Gastrocnemius medialis (tissue), 4 donors: ENCODE measurements at regions not wholly inside any gene's neighbourhood (a gene's known extent, or its start where the extent isn't known, plus 50 kb on each side); places are given as distances from the start of the nearest gene placed in this dataset.
"Not testable (repeated sequence)": the region's sequence is repeated elsewhere in the genome, so short reads cannot be mapped to it uniquely, and the experiment has no call there.

Experiments used
- ATAC-seq, 2 donors: fragments of 150-250 bp; one replicate each; pipeline ENCODE4 v1.9.1; 2016
- DNase-seq, 2 donors: peaks; one replicate each; pipeline ENCODE4 v3.0.0-alpha.2; 2019
- H3K27ac ChIP-seq, 4 donors: fragments of 200-600 bp; sonication (generic); 1 replicate in 1 of 4; 2 replicates in 3 of 4; pipeline ENCODE4 v1.5.1; 2016 to 2018; ENCODE audit warnings: mild to moderate bottlenecking in 2 of 4, moderate library complexity in 1 of 4
- H3K27me3 ChIP-seq, 3 donors: fragments of 200-600 bp; sonication (generic) in 2 of 3; 1 replicate in 1 of 3; 2 replicates in 2 of 3; pipeline versions ENCODE4 v1.5.1 to v1.6.0; 2016 to 2019; ENCODE audit warnings: mild to moderate bottlenecking in 1 of 3, moderate library complexity in 1 of 3
- H3K36me3 ChIP-seq, 2 donors: fragments of 200-600 bp; sonication (generic) in 1 of 2; one replicate each; pipeline ENCODE4 v1.5.1; 2017 to 2018
- H3K4me1 ChIP-seq, 2 donors: fragments of 200-600 bp; sonication (generic) in 1 of 2; one replicate each; pipeline ENCODE4 v1.5.1; 2016 to 2017; ENCODE audit warnings: mild to moderate bottlenecking in 2 of 2
- H3K4me3 ChIP-seq, 4 donors: fragments of 200-600 bp; sonication (generic) in 3 of 4; 1 replicate in 1 of 4; 2 replicates in 3 of 4; pipeline ENCODE4 v1.5.1; 2016 to 2019; ENCODE audit warnings: mild to moderate bottlenecking in 2 of 4
- H3K9me3 ChIP-seq, 3 donors: fragments of 200-600 bp; sonication (generic) in 2 of 3; 1 replicate in 1 of 3; 2 replicates in 2 of 3; pipeline ENCODE4 v1.5.1; 2016 to 2019
- POLR2A ChIP-seq, 2 donors: fragments of 450-650 bp; IDR thresholded peaks; one replicate each; pipeline ENCODE4 v1.6.1; 2017; ENCODE audit warnings: antibody characterized with exemption in 2 of 2, mild to moderate bottlenecking in 2 of 2, moderate library complexity in 2 of 2
- in situ Hi-C, 4 donors: fragments of 200-750 bp; cut with MboI; loops; one replicate each; pipeline versions ENCODE4 v1.15.0 to v1.8.0; 2017; ENCODE audit warnings: low sequenced_read_pairs in 4 of 4
- intact Hi-C: fragments of 100-400 bp; cut with DNase I; formaldehyde crosslinking; loops from one replicate; pipeline ENCODE4 v1.15.1; 2023; ENCODE audit warnings: low total_unique reads
- TF ChIP-seq, protein P1 (sequence below), 5 experiments: fragments of 450-650 bp in 3 of 5; fragments of 200-600 bp in 2 of 5; sonication (generic) in 2 of 5; IDR thresholded peaks in 4 of 5; conservative IDR thresholded peaks in 1 of 5; 1 replicate in 4 of 5; 2 replicates in 1 of 5; pipeline ENCODE4 v1.5.1; 2016 to 2019; ENCODE audit warnings: antibody characterized with exemption in 5 of 5, mild to moderate bottlenecking in 3 of 5, moderate library complexity in 3 of 5

DNA sequence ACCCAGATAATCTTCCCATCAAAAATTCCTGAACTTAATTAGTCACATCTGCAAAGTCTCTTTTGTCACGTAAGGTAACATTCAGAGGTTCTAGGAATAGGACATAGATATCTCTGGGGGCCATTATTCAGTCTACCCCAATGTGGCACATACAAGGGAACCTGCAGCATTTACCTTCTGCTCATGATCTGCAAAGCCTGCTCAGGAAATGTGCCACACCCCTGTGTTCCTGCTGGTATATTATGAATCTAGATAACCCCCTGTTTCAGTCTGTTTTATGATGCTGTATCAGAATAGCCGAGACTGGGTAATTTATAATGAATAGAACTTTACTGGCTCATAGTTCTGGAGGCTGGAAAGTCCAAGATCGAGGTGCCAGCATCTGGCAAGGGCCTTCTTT is 103.5 kb downstream of the ARL4C start:
- Histone ChIP-seq H3K27me3 (no peaks in the 10 kb centered on the region), H3K36me3 (no peaks in the 10 kb centered on the region), H3K4me3 (no peak overlapping the region), H3K4me1 (no peaks in the 10 kb centered on the region), H3K9me3 (no peaks in the 10 kb centered on the region), H3K27ac (no peak overlapping the region)
- in situ Hi-C loops (no loop called here), intact Hi-C loops (no loop called here)
- no peak for TF ChIP-seq POLR2A (IDR thresholded peaks at IDR 0.05)
- TF ChIP-seq, protein P1, sequence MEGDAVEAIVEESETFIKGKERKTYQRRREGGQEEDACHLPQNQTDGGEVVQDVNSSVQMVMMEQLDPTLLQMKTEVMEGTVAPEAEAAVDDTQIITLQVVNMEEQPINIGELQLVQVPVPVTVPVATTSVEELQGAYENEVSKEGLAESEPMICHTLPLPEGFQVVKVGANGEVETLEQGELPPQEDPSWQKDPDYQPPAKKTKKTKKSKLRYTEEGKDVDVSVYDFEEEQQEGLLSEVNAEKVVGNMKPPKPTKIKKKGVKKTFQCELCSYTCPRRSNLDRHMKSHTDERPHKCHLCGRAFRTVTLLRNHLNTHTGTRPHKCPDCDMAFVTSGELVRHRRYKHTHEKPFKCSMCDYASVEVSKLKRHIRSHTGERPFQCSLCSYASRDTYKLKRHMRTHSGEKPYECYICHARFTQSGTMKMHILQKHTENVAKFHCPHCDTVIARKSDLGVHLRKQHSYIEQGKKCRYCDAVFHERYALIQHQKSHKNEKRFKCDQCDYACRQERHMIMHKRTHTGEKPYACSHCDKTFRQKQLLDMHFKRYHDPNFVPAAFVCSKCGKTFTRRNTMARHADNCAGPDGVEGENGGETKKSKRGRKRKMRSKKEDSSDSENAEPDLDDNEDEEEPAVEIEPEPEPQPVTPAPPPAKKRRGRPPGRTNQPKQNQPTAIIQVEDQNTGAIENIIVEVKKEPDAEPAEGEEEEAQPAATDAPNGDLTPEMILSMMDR (IDR thresholded peaks at IDR 0.05 in 4 of 5, conservative IDR thresholded peaks at IDR 0.05 in 1 of 5), result no peak
- ATAC-seq, result no peak
- DNase-seq, result no peak

DNA sequence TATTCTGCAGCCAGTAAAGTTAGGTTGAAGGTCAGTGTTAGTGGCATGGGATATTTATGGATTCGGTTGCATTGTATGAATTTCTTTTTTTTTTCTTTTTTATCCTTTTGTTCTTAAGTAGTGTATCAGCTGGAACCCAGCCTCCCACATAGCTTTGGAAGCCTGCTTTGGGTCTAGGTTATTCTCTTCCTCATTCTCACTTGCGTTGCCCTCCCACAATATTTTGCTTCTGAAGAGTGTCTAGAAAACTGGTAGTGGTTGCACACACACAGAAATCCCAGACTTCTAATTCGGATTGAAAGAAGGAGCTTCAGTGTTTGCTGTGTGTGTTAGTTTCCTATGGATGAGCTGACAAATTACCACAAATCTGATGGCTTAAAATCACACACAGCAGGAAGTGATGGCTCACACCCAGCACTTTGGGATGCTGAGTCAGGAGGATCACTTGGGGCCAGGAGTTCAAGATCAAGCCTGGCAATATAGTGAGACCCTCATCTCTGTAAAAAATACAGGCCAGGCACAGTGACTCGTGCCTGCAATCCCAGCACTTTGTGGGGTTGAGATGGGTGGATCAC is 104.8 kb downstream of the ARL4C start:
- intact Hi-C loops (no loop called here), in situ Hi-C loops (no loop called here)
- TF ChIP-seq POLR2A (IDR thresholded peaks at IDR 0.05), result no peak
- TF ChIP-seq, protein P1 (IDR thresholded peaks at IDR 0.05 in 4 of 5, conservative IDR thresholded peaks at IDR 0.05 in 1 of 5), result no peak
- Histone ChIP-seq H3K27me3 (no peaks in the 10 kb centered on the region), H3K36me3 (no peaks in the 10 kb centered on the region), H3K4me1 (no peaks in the 10 kb centered on the region), H3K27ac (no peak overlapping the region), H3K9me3 (no peaks in the 10 kb centered on the region), H3K4me3 (no peak overlapping the region)
- DNase-seq, result no peak
- no peak for ATAC-seq

DNA sequence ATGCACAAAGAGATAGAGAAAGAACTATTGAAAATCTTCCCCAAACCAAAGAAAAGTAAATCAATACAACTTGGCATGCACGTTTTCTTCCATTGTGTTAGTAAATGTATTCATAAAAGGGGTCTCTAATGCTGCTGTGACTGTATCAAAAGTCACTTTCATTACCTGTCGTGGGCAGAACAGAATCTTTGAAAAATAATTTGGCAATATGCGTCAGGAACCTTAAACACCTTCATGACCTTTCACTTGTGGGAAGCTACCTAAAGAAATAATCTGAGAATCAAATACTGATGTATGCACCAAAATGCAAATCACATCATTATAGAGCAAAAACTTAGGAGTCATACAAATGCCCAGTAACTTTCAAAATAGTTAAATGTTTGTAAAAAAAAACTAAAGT is 105.3 kb downstream of the ARL4C start:
- in situ Hi-C loops, result no loop called here
- ATAC-seq, result no peak
- H3K4me3 ChIP-seq, result no peak overlapping the region

DNA sequence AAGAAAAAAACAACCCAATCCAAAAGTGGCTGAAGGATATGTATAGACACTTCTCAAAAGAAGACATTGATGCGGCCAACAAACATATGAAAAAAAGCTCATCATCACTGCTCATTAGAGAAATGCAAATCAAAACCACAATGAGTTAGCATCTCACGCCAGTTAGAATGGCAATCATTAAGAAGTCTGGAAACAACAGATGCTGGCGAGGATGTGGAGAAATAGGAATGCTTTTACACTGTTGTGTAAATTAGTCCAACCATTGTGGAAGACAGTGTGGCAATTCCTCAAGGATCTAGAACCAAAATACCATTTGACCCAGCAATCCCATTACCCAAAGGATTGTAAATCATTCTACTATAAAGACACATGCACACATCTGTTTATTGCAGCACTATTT is 107.2 kb downstream of the ARL4C start:
- intact Hi-C loops, H3K27ac ChIP-seq, H3K4me1 ChIP-seq, DNase-seq, H3K27me3 ChIP-seq, ATAC-seq, H3K4me3 ChIP-seq, in situ Hi-C loops, H3K9me3 ChIP-seq, H3K36me3 ChIP-seq: not testable (repeated sequence)

More for the DNA sequence above, 105.3 kb downstream of the ARL4C start:
- Histone ChIP-seq H3K27me3 (no peaks in the 10 kb centered on the region), H3K4me1 (no peaks in the 10 kb centered on the region), H3K9me3 (no peaks in the 10 kb centered on the region), H3K27ac (no peak overlapping the region), H3K36me3 (no peaks in the 10 kb centered on the region)
- no peak for DNase-seq
- intact Hi-C loops, result no loop called here
- TF ChIP-seq, protein P1 (IDR thresholded peaks at IDR 0.05 in 4 of 5, conservative IDR thresholded peaks at IDR 0.05 in 1 of 5), result no peak
- no peak for TF ChIP-seq POLR2A (IDR thresholded peaks at IDR 0.05)

DNA sequence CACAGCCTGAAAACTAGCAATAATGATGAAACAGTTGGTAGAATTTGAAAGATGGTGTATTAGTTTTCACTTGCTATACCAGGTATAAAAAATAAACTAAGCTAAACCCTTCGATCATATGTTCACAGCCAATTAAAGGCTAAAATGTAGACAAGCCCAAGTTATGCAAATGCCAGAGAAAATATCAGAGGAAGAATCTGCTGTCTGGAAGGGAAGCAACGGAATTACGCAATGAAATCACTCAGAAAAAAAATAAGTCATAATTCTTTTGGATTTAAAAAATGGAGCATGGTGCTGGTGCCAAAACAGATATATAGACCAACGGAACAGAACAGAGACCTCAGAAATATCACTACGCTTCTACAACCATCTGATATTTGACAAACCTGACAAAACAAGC is 108.3 kb downstream of the ARL4C start:
- Histone ChIP-seq H3K36me3 (no peaks in the 10 kb centered on the region), H3K27me3 (no peaks in the 10 kb centered on the region), H3K4me1 (no peaks in the 10 kb centered on the region), H3K27ac (no peak overlapping the region), H3K4me3 (no peak overlapping the region), H3K9me3 (no peaks in the 10 kb centered on the region)
- no peak for DNase-seq
- intact Hi-C loops, result no loop called here
- no peak for TF ChIP-seq POLR2A (IDR thresholded peaks at IDR 0.05)
- TF ChIP-seq, protein P1 (IDR thresholded peaks at IDR 0.05 in 4 of 5, conservative IDR thresholded peaks at IDR 0.05 in 1 of 5), result no peak
- in situ Hi-C loops, result no loop called here
- ATAC-seq, result no peak
